ENCODE measurements at regions not wholly inside any gene's neighbourhood (a gene's known extent, or its start where the extent isn't known, plus 50 kb on each side); places are given as distances from the start of the nearest gene placed in this dataset.

- Histone ChIP-seq H3K79me2 (ENCODE audit: insufficient read depth, low read length) (no peaks in the 10 kb centered on the region), H3K36me3 (ENCODE audit: control insufficient read depth in 1 of 2, insufficient read depth in 2 of 2, low read length in 2 of 2) (no peaks in the 10 kb centered on the region), H3K27me3 (ENCODE audit: insufficient read depth, low read length) (no peaks in the 10 kb centered on the region), H3K9me2 (ENCODE audit: insufficient read depth) (no peaks in the 10 kb centered on the region), H3K4me1 (ENCODE audit: control insufficient read depth in 1 of 2, insufficient read depth in 2 of 2, low read length in 2 of 2) (no peaks in the 10 kb centered on the region), H3K9me3 (ENCODE audit: control insufficient read depth in 1 of 2, insufficient read depth in 1 of 2, low read depth in 1 of 2, low read length in 2 of 2) (no peaks in the 10 kb centered on the region), H3K4me2 (ENCODE audit: low read length) (no peak overlapping the region), H3K4me3 (replicated peaks in 1 of 2; ENCODE audit: low read depth in 1 of 2, low read length in 2 of 2) (no peak overlapping the region), H4K20me1 (ENCODE audit: insufficient read depth) (no peaks in the 10 kb centered on the region), H3K9ac (ENCODE audit: low read length) (no peak overlapping the region), H2AFZ (ENCODE audit: low read depth, low read length, poor library complexity, severe bottlenecking) (no peak overlapping the region), H3K27ac (ENCODE audit: low read depth, low read length) (no peak overlapping the region)
- TF ChIP-seq YY1 (IDR thresholded peaks at IDR 0.05; ENCODE audit: extremely low read depth, insufficient replicate concordance, low read depth, low read length), result no peak
- POLR2A ChIA-PET, result no interaction called here
- RAD21 ChIA-PET (ENCODE audit: low non-redundant PET in 1 of 2, low total read pairs in 2 of 2, uncharacterized antibody in 2 of 2, unreplicated experiment in 2 of 2), result no interaction called here
- ATAC-seq (no peak), DNase-seq (ENCODE audit: low read depth, low spot score) (no peak)
- CTCF ChIA-PET, result no interaction called here
- no TSS peak for BruUV-seq (replicated peaks)
- intact Hi-C loops (cut with micrococcal nuclease), result no loop called here
Observed at GRCh38 chr9:103977163-103977562, 116.9 kb upstream of the SMC2 start.

- CTCF ChIA-PET, result no interaction called here
Observed at GRCh38 chr9:103978396-103978795, 115.7 kb upstream of the SMC2 start.

More at GRCh38 chr9:103978396-103978795, 115.7 kb upstream of the SMC2 start:
- H3K27me3 ChIP-seq (ENCODE audit: insufficient read depth, low read length), result no peaks in the 10 kb centered on the region
- H3K27ac ChIP-seq (ENCODE audit: low read depth, low read length), result no peak overlapping the region
- H3K4me2 ChIP-seq (ENCODE audit: low read length), result no peak overlapping the region
- no peak for ATAC-seq
- intact Hi-C loops (cut with micrococcal nuclease), result no loop called here
- no peak overlapping the region for H2AFZ ChIP-seq (ENCODE audit: low read depth, low read length, poor library complexity, severe bottlenecking)
- no peak for TF ChIP-seq EZH2phosphoT487 (IDR thresholded peaks at IDR 0.05; ENCODE audit: borderline replicate concordance)
- no peak for TF ChIP-seq SP1 (IDR thresholded peaks at IDR 0.05; ENCODE audit: low read depth)
- TF ChIP-seq ELF1 (IDR thresholded peaks at IDR 0.05; ENCODE audit: borderline replicate concordance, low read depth), result no peak
- TF ChIP-seq TCF7L2 (IDR thresholded peaks at IDR 0.05; ENCODE audit: borderline replicate concordance, extremely low read depth, insufficient read depth, insufficient read length), result no peak
- no peak for TF ChIP-seq EGR1 (IDR thresholded peaks at IDR 0.05; ENCODE audit: low read depth)
- TF ChIP-seq CBX3 (IDR thresholded peaks at IDR 0.05; ENCODE audit: low read depth), result no peak
- H3K79me2 ChIP-seq (ENCODE audit: insufficient read depth, low read length), result no peaks in the 10 kb centered on the region
- H3K4me3 ChIP-seq (replicated peaks in 1 of 2; ENCODE audit: low read depth in 1 of 2, low read length in 2 of 2), result no peak overlapping the region
- H3K4me1 ChIP-seq (ENCODE audit: control insufficient read depth in 1 of 2, insufficient read depth in 2 of 2, low read length in 2 of 2), result no peaks in the 10 kb centered on the region
- H3K9ac ChIP-seq (ENCODE audit: low read length), result no peak overlapping the region
- BruUV-seq (replicated peaks), result no TSS peak
- no peaks in the 10 kb centered on the region for H3K9me3 ChIP-seq (ENCODE audit: control insufficient read depth in 1 of 2, insufficient read depth in 1 of 2, low read depth in 1 of 2, low read length in 2 of 2)
- POLR2A ChIA-PET, result no interaction called here
- H4K20me1 ChIP-seq (ENCODE audit: insufficient read depth), result no peaks in the 10 kb centered on the region
- RAD21 ChIA-PET (ENCODE audit: low non-redundant PET in 1 of 2, low total read pairs in 2 of 2, uncharacterized antibody in 2 of 2, unreplicated experiment in 2 of 2), result no interaction called here
- no peaks in the 10 kb centered on the region for H3K36me3 ChIP-seq (ENCODE audit: control insufficient read depth in 1 of 2, insufficient read depth in 2 of 2, low read length in 2 of 2)
- no peaks in the 10 kb centered on the region for H3K9me2 ChIP-seq (ENCODE audit: insufficient read depth)
- DNase-seq (ENCODE audit: low read depth, low spot score), result no peak
